GM21825 (cell line): ENCODE measurements at regions not wholly inside any gene's neighbourhood (a gene's known extent, or its start where the extent isn't known, plus 50 kb on each side); places are given as distances from the start of the nearest gene placed in this dataset.

Experiments used
- ATAC-seq: cut with Tn5 transposase; IDR thresholded peaks from one replicate; pipeline ENCODE4 v1.9.1; 2021; ENCODE audit warnings: mild to moderate bottlenecking, moderate library complexity; ENCODE audit not compliant: unreplicated experiment

GRCh38 chr15:35911052-35911777, 365.2 kb upstream of the DPH6 start:
- no peak for ATAC-seq

- no peak for ATAC-seq
Measured at GRCh38 chr15:35912196-35912595, 366.2 kb upstream of the DPH6 start.

GRCh38 chr15:35914573-35914972, 368.6 kb upstream of the DPH6 start:
- no peak for ATAC-seq

GRCh38 chr15:35921046-35921445, 375.1 kb upstream of the DPH6 start:
- ATAC-seq, result no peak

GRCh38 chr15:35925275-35926006, 379.5 kb upstream of the DPH6 start:
- no peak for ATAC-seq

DNA sequence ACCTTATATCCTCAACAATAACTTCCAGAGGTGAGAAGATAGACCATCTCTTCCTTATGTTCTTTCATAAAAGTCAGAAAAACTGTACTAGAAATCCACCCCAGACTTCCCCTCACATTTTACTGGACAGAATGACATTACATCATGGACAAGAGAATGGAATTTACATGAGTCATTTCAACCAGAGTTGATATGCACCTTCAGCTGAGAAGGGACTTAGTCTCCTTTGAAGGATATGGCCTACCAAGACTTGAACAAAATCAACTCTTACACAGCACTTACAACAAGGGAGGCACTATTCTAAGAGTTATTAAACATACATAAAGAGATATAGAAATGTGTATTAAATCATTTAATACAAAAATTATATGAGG, 380.0 kb upstream of the DPH6 start:
- no peak for ATAC-seq

DNA sequence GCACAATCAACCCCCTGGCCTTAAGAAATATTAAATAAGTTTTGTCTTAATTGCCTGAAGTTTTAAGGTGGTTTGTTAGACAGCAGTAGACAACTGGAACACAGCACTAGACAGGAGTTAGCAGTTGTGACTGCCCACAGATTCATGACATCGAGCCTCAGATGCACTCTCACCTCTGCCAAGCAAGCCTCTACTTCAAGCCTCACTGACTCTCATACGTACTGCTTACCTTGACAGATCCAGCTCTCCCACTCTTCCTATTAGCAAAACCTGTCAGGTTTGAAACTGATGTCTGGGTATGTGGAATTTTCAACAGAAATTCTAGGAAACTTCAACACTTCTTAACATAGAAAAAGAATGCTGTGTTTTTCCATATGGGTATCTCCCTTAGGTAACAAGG, 382.9 kb upstream of the DPH6 start:
- no peak for ATAC-seq

- ATAC-seq, result peak; percentile 70
Measured at GRCh38 chr15:35929740-35930444, 383.9 kb upstream of the DPH6 start.

DNA sequence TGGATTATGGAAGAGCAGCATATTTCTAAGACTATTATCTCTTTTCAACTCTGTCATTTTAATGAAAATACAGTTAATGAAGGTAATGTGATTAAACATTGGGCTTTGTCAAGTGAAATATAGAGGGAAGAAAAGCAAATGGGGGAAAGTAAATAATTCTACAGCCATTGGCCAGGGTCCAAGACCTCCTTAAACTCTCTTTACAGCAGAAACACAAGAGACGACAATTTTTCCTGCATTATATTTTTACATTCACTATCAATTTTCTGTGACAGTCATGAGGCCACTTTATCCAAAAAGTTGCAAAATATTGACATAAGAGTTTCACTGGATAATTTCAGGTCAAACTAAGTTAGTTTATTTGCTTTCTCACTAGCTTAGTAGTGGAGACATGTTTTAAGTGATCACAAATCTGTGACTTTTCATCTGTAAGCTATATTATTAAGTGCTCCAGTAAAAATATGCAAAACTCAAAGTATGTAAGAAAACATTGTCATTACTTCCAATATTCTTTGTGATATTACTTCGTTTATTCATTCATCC, 385.9 kb upstream of the DPH6 start:
- ATAC-seq, result no peak

DNA sequence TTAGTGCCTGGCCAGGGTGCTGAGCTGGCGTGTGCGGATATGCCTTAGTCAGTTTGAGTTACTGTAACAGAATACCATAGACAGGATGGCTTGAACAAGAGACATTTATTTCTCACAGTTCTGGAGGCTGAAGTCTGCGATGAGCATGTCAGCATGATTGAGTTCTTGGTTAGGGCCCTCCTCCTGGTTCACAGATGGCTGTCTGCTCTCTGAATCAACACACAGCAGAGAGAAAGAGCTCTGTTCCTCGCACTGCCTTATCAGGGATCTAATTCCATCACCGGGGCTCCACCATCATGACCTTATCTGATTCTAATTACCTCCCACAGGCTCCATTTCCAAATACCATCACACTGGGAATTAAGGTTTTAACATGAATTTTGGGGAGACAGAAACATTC, 386.6 kb upstream of the DPH6 start:
- no peak for ATAC-seq

- ATAC-seq, result no peak
Measured at GRCh38 chr15:35933531-35933930, 387.6 kb upstream of the DPH6 start.

GRCh38 chr15:35934383-35935049, 388.6 kb upstream of the DPH6 start:
- no peak for ATAC-seq

DNA sequence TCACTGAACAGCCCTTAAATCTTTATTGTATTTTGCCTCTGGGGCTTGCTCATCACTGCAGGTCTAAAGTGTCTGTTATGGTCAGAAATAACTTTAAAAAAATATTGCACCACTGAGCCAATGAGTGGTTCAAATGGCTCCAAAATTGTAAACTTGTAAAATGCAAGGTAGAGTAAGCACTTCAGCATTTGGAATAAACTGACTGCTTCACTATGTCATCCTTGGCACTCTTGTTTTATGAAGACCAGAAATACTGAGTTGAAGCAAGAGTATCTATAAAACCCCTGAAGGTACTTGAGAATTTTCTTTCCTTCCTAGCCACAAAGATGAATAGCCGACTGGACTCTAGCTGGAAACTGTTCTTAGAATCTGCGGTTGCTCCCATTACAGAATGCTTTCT, 390.3 kb upstream of the DPH6 start:
- no peak for ATAC-seq

- no peak for ATAC-seq
Measured at GRCh38 chr15:35937380-35937779, 391.4 kb upstream of the DPH6 start.

- ATAC-seq, result no peak
Measured at GRCh38 chr15:35944945-35945585, 399.1 kb upstream of the DPH6 start.

DNA sequence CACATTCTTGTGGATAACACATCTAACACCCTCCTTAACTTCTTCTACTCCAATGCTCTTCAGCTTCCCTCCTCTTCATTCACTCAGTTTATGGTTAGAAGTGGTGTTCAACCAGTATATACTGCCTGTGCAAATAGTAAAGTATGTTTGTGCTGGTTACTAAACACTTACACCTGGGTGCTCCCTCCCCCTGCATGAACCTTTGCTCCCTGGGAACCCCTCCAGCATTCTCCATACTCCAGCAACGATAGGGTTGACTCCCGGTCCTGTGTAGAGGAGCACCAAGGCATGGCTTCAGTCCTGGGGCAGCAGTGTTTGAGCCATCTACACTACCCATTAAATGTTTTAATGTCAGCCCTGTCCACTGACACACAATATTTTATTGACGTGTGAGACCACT, 407.5 kb upstream of the DPH6 start:
- no peak for ATAC-seq

GRCh38 chr15:35956056-35956455, 410.1 kb upstream of the DPH6 start:
- no peak for ATAC-seq

GRCh38 chr15:35958021-35958420, 412.1 kb upstream of the DPH6 start:
- no peak for ATAC-seq

DNA sequence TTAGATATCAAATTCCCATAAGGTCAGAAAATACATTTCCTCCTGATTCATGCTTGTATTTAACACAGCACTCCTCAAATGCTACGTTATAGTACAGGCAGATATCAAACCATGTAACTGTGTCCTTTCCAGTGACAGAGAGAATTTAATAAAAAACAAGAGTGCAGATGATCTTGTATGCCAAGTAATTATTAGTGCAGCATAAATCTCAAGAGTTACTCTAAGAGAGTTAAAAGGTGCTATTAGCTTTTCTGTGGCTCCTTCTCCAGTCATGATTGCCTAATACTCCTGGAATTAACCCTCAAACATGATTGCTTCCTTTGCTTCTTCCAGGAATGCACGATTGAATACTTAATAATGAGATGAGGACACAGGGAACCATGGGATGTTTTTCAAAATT, 413.0 kb upstream of the DPH6 start:
- no peak for ATAC-seq

GRCh38 chr15:35963326-35963725, 417.4 kb upstream of the DPH6 start:
- no peak for ATAC-seq

DNA sequence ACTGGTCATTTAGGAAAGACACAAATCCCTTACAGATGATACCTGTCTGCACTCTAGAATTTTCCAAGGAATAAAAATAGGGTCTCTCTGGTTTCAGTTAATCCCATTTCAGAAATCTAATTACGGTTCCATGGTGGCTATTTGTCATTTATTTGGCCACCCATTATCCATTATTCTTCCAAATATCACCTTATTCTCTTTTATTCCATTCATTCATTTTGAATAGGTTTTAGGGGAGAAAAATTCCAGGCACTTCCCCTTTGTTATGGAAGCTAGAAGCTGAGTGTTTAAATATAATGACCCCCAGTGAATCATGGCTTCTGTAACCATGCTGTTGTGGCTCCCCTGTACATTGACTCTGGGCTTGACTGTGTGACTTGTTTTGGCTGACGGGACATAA, 420.8 kb upstream of the DPH6 start:
- no peak for ATAC-seq
